HG03469 (cell line): ENCODE measurements at regions not wholly inside any gene's neighbourhood (a gene's known extent, or its start where the extent isn't known, plus 50 kb on each side); places are given as distances from the start of the nearest gene placed in this dataset.

Source experiments
- ATAC-seq: cut with Tn5 transposase; IDR thresholded peaks from one replicate; pipeline ENCODE4 v1.9.1; 2021; ENCODE audit warnings: mild to moderate bottlenecking, moderate library complexity, moderate number of reproducible peaks; ENCODE audit not compliant: unreplicated experiment

DNA sequence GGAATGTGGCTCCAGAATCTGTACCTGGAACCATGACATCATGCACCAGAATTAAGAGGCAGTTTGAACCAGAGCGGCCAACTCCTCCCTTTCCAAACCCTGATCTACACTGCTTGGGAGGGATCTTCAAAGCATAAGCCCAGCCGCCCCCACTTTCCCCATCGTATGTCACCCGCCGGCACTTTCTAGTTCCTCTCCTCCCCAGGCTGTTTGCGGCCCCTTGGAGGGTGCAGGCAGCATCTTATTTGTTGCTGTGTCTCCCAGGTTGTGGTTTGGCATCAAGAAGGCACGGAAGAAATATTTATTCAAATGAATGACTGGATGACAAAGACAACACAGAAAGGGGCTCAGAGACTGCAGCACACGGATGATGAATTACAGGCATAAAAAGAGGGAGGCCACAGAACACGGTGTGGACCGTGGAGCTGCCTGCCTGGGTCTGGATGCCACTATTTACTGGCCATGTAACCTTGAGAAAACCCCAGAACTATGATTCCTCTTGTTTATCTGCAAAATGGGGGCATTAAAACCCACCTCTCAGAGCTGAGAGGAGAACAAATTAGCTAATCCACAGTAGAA is 305.8 kb downstream of the EIPR1 start:
- no peak for ATAC-seq

DNA sequence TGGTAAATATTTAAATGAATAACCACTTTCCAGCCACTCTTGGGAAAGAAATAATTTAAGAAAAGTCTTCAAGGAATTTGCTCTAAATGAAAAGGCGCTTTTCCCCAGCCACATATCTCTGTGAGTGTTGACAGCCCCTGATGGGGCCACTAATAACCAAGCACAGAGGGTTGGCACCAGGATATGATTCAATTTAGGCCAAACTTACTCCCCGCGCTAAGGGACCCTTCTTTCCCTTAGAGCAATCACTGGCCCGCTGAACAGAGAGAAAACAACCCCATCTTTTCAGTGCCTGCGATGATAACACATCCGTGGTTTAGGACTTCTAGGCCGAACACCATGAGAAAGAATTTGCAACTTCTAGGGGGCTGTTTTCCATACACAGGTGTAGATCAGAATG is 310.8 kb downstream of the EIPR1 start:
- no peak for ATAC-seq

GRCh38 chr2:3065928-3066327 is 311.7 kb downstream of the EIPR1 start:
- ATAC-seq = no peak

GRCh38 chr2:3062476-3063260 is 314.9 kb downstream of the EIPR1 start:
- ATAC-seq = no peak

GRCh38 chr2:3060049-3060448 is 317.6 kb downstream of the EIPR1 start:
- ATAC-seq = no peak

DNA sequence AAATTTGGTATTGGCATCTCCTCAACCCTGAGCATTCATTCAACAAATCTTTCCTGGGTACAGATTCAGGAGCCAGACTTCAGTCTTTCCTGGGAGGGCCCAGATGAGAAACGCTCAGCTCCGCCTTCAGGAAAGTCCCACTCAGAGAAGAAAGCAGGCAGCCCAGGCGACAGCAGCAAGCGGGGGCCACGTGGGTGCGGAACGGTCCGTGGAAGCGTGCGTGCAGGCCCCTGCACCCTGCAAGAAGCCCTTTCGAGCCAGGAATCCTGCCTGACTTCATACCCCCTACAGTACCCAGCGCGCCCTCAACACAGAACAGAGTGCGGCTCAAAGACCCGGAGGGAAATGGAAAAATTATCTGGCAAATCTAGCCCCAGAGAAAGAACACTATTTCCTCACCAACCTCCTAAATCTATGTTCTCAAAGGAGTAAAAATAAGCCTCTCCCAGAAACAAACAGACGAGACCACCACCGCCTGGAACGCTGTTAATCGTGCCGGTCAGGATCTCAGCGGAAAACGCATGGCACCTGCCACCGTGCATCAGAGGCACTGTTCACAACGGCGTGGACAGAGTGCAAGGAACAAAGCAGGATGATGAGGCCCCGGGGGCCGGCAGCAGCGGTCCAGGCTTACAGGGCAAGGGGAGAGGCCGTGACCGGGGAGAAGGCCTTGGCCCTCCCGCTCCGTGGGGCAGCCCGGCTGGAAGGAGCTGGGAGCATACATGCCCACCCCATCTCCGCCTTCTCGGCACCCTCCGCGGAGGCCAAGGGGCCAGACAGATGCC is 318.3 kb downstream of the EIPR1 start:
- ATAC-seq = no peak

- no peak for ATAC-seq
Measured at GRCh38 chr2:3054066-3054465, 323.6 kb downstream of the EIPR1 start.

GRCh38 chr2:3051266-3051665 is 326.4 kb downstream of the EIPR1 start:
- no peak for ATAC-seq

DNA sequence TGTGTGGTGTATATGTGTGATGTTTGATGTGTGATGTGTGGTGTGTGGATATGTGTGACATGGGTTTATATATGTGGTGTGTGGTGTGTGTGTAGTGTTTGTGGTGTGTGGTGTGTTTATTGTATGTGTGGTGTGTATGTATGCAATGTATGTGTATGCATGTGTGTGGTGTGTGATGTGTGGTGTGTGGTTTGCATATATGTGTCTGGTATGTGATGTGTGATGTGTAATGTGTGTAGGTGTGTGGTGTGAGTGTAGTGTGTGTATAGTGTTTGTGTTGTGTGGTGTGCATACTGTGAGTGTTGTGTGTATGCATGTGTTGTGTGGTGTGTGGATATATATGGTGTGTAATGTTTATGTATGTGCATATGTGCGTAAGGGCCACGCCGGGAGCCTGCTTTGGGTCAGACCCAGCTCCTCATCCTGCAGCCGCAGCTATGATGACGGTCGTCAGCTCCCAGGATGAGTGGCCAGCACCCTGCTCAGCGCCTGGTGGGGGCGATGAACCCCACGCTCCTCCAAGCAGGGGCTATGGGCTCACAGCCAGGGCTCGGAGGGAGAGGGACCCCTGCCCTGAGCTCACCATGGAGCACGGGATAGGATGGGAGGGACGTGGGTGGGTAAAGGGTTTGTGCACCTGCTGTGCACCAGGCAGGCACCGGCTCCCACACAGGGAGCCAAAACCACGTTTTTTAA is 331.3 kb downstream of the EIPR1 start:
- no peak for ATAC-seq

DNA sequence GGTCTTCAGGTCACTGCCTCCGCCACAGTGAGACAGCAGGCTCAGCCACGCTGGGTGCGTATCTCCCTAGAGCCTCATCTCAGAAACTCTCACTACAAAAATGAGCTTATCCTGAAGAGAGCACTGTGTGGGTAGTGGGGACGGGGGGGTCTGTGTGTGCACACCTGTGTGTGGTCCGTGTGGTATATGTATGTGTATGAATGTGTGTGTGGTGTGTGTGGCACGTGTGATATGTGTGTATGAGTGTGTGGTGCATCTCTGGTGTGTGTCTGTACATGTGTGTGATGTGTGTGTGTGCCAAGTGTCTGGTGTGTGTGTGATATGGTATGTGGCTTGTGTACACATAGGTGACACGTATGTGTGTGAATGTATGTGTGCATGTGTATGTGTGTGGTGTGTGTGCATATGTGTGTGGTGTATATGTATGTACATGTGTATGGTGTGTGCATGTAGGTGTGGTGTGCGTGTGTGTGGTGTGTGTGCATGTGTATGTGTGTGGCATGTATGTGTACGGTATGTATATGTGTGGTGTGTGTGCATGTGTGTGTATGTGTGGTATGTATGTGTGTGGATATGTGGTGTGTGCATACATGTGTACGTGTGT is 332.2 kb downstream of the EIPR1 start:
- no peak for ATAC-seq

DNA sequence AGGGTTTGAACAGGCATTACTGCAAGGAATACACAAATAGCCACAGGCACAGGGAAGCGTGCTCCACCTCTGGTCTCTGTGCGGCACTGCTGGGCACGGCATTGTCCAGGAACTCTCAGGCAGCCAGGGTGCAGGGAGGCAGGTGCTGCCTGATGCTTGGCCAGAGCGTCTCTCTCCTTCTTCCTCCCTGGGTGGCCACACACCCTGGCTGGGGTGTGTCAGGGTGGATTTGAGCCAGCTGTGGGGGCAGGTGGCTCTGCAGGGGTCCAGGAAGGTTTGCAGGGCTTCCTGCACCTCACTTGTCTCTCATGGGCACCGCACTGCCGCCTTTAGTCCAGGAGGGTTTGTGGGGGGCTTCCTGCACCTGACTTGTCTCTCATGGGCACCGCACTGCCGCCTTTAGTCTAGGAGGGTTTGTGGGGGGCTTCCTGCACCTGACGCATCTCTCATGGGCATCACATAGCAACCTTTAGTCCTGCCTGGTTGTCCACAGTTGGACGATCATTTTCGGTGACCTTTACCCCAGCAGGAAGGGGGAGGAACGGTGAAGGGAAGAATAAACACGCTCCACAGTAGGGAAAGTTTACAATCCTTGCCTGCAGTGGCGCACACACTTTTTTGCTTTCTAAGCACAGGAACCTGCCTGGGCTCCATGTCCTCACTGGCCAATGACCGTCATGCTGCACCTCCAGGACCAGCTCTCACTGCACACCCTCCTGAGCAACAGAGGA is 332.9 kb downstream of the EIPR1 start:
- ATAC-seq = no peak

- no peak for ATAC-seq
Measured at GRCh38 chr2:3043726-3044125, 333.9 kb downstream of the EIPR1 start.

DNA sequence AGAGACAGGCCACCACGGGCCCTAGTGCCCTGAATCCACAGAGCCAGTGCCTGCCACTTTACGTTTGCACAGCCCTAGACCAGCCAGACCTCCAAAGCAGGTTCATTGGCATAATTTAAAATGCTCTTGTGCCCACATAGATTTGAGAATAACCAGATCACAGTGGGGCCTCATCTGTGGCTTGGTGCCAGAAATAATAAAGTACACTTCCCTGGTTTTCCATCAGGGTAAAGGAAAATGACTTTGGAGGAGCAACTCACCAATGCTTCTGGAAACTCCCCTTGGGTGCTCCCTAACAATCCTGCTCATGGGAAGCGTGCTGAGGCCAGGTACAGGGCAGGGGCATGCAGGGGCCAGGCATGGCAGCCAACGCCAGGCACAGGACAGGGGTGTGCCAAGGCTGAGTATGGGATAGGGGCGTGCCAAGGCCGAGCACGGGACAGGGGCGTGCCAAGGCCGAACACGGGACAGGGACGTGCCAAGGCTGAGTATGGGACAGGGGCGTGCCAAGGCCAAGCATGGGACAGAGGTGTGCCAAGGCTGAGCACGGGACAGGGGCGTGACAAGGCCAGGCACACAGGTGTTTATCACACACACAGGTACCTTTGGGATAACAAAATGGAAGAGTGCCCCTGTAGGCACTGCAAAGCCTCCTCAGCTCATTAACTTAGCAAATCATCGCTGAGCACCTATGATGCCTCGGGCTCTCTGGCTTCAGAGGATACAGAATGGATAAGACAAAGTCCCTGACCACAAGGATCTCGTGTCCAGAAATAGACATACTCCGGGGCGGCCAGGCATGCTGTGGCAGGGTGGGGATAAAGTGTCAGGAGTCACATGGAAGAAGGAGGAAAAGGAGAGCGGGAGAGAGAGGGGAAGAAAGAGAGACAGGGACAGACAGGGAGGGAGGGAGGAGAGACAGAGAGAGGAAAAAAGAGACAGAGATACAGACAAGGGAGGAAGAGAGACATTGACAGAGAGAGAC is 334.7 kb downstream of the EIPR1 start:
- ATAC-seq = no peak

DNA sequence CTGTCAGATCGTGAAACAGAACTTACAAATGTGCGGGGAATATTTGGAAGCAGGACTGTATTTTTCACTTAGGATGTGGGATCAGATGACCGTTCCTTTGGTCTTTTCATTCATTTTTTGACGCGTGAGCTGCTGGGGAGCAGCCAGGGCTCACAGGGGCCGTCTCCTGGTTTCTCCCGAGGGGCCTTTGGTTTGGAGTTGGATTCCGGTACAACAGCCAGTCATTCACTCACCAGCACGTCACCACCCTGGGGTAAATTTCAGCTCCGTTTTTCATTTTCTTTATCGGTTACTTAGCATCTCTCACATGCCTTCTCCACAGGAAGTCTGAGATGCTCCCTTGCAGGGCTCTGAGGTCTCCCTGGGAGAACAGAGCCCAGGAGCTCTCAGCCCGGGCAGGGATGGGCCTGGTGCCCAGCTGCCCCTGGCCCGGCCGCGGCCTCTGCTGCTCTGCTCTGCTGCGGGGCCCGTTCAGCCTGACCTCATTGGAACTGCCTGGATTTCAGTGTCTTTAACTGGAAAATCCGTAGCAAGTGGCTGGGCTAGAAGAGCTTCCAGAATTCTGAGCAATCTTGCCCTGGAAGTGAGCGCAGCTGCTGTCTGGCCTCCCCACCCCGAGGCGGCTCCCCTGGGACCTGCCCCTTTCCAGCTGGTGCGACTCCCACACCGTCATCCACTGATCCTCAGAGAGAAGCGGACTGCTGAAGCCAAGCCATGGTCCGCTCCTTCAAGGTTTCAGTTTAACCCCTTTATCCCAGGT is 335.6 kb downstream of the EIPR1 start:
- ATAC-seq = no peak

DNA sequence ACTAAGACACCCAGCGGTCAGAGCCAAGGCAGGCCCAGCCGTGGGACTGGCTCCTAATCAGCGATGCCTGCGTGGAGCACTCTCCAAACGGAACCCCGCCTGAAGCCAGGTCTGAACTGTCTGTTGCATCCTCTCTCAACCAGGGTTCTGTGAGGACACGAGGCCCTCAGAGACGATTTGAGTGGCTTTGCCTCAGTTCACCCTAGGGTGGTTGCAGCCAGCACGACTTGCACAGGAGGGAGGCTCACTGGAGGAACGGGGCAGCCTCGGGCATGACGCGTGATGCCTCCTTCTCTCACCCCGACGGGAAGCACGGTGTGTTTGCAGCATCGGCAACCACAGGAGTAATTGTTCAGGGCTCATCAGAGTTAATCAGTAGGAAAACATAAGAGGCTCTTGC is 336.4 kb downstream of the EIPR1 start:
- ATAC-seq = no peak

GRCh38 chr2:3040496-3041140 is 337.0 kb downstream of the EIPR1 start:
- ATAC-seq = no peak

DNA sequence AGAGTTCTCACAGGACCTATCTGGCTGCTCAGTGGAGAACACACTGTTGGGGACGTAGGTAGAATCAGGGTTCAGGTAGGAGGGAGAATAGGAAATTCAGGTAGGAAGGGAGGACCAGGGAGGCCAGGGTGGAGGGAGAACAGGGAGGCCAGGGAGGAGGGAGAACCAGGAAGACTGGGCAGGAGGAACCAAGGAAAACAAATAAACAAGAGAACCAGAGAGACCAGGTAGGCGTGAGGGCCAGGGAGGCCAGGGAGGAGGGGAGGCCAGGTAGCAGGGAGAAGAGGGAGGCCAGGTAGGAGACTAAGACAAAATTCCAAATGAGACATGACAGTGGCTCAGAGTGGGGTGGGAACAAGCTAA is 337.6 kb downstream of the EIPR1 start:
- no peak for ATAC-seq
